Endothelial cell of umbilical vein (primary cell): ENCODE measurements at regions not wholly inside any gene's neighbourhood (a gene's known extent, or its start where the extent isn't known, plus 50 kb on each side); places are given as distances from the start of the nearest gene placed in this dataset.

ENCODE experiments used
- BruUV-seq: library from RNA; stranded (reverse); fragments of 400-500 nt; replicated peaks from 2 replicates; lab custom pipeline; 2021; lab: Mats Ljungman, UMichigan
- CTCF ChIA-PET: fragments of 300-600, 350-600 bp; sonication (Branson Sonifier 250); formaldehyde crosslinking; loops from one replicate; lab custom pipeline; 2021; ENCODE audit warnings: antibody characterized with exemption, inconsistent platforms; lab: Charles Lee
- POLR2A ChIA-PET: fragments of 300-600, 350-600 bp; sonication (Branson Sonifier 250); formaldehyde crosslinking; loops from one replicate; lab custom pipeline; 2021; ENCODE audit warnings: antibody characterized with exemption, inconsistent platforms; lab: Charles Lee
- DNase-seq: peaks from one replicate; pipeline ENCODE4 v3.0.0-alpha.2; 2011; ENCODE audit warnings: low read depth, low spot score
- FAIRE-seq: peaks from 2 replicates; lab custom pipeline; 2011; peaks lifted over from hg19 to GRCh38; lab: Jason Lieb, UNC
- H2AFZ ChIP-seq: 2 replicates; pipeline ENCODE4 v1.6.0; 2012; ENCODE audit warnings: low read depth, low read length, control low read depth, inconsistent platforms
- H3K27ac ChIP-seq: 2 replicates; pipeline ENCODE4 v1.5.1; 2011; ENCODE audit warnings: low read depth, mild to moderate bottlenecking, control low read depth, low read length, moderate library complexity; ENCODE audit not compliant: insufficient read depth
- H3K27me3 ChIP-seq, 2 experiments: 2 replicates each; pipeline versions ENCODE4 v1.6.0 to v1.6.1; 2011; ENCODE audit warnings: low read length in 2 of 2, mixed read lengths in 1 of 2; ENCODE audit not compliant: control insufficient read depth in 2 of 2, insufficient read depth in 2 of 2
- H3K36me3 ChIP-seq, 2 experiments: 2 replicates in 1 of 2; 3 replicates in 1 of 2; pipeline ENCODE4 v1.5.1; 2011; ENCODE audit warnings: low read length in 2 of 2, mild to moderate bottlenecking in 1 of 2, moderate library complexity in 1 of 2; ENCODE audit not compliant: control insufficient read depth in 2 of 2, insufficient read depth in 2 of 2; ENCODE audit errors: extremely low read depth in 1 of 2
- H3K4me1 ChIP-seq: 3 replicates; pipeline ENCODE4 v1.5.1; 2011; ENCODE audit warnings: mild to moderate bottlenecking, low read length; ENCODE audit not compliant: control insufficient read depth, insufficient read depth; ENCODE audit errors: extremely low read depth
- H3K4me2 ChIP-seq: 2 replicates; pipeline ENCODE4 v1.6.1; 2011; ENCODE audit warnings: low read length, control low read depth, mixed read lengths; ENCODE audit not compliant: insufficient read depth
- H3K4me3 ChIP-seq, 3 experiments: fragments of 200-600 bp in 1 of 3; sonication (generic), shearing (Covaris generic) in 1 of 3; replicated peaks in 1 of 3; 2 replicates each; pipeline ENCODE4 v1.5.1; 2011 to 2016; ENCODE audit warnings: control low read depth in 3 of 3, low read length in 3 of 3, mild to moderate bottlenecking in 2 of 3, inconsistent platforms in 1 of 3, low read depth in 1 of 3, moderate library complexity in 1 of 3; ENCODE audit not compliant: insufficient read depth in 1 of 3
- H3K79me2 ChIP-seq: 2 replicates; pipeline ENCODE4 v1.6.0; 2012; ENCODE audit warnings: low read length, inconsistent platforms; ENCODE audit not compliant: control insufficient read depth, insufficient read depth
- H3K9ac ChIP-seq: replicated peaks from 2 replicates; pipeline ENCODE3; 2011; ENCODE audit warnings: low read length, control low read depth; ENCODE audit not compliant: insufficient read depth; ENCODE audit errors: extremely low read depth
- H3K9me1 ChIP-seq: replicated peaks from 3 replicates; pipeline ENCODE4 v1.6.0; 2011; ENCODE audit warnings: mild to moderate bottlenecking, low read length; ENCODE audit not compliant: control insufficient read depth, insufficient read depth; ENCODE audit errors: extremely low read depth
- H3K9me3 ChIP-seq: replicated peaks from 2 replicates; pipeline ENCODE4 v1.5.1; 2012; ENCODE audit warnings: low read length, inconsistent platforms; ENCODE audit not compliant: control insufficient read depth, insufficient read depth
- H4K20me1 ChIP-seq: replicated peaks from 2 replicates; pipeline ENCODE3; 2011; ENCODE audit warnings: mild to moderate bottlenecking, low read length; ENCODE audit not compliant: control insufficient read depth, insufficient read depth; ENCODE audit errors: extremely low read depth
- EZH2 ChIP-seq: IDR thresholded peaks from 2 replicates; pipeline ENCODE4 v1.6.1; 2012; ENCODE audit warnings: borderline replicate concordance, low read depth, mild to moderate bottlenecking, moderate library complexity, low read length, inconsistent platforms; ENCODE audit not compliant: severe bottlenecking
- FOS ChIP-seq: IDR thresholded peaks from 2 replicates; pipeline ENCODE4 v1.6.1; 2011; ENCODE audit warnings: mild to moderate bottlenecking, low read length, moderate library complexity, borderline replicate concordance; ENCODE audit not compliant: insufficient read depth
- GATA2 ChIP-seq: IDR thresholded peaks from 2 replicates; pipeline ENCODE4 v1.7.0; 2011; ENCODE audit warnings: low read depth, mild to moderate bottlenecking, moderate library complexity, mixed read lengths, low read length; ENCODE audit not compliant: insufficient read length, insufficient read depth
- JUN ChIP-seq: IDR thresholded peaks from 2 replicates; pipeline ENCODE4 v1.6.1; 2011; ENCODE audit warnings: borderline replicate concordance, low read depth; ENCODE audit not compliant: insufficient read length, insufficient read depth
- MYC ChIP-seq: IDR thresholded peaks from one replicate; pipeline ENCODE4 v1.6.1; 2011; ENCODE audit warnings: mild to moderate bottlenecking, low read depth, low read length
- POLR2A ChIP-seq: IDR thresholded peaks from 2 replicates; pipeline ENCODE4 v1.6.1; 2012; ENCODE audit warnings: low read depth, mild to moderate bottlenecking, control low read depth, low read length
- POLR2AphosphoS5 ChIP-seq: IDR thresholded peaks from 2 replicates; pipeline ENCODE4 v1.6.1; 2012; ENCODE audit warnings: low read depth, mild to moderate bottlenecking, control low read depth, low read length, moderate library complexity; ENCODE audit not compliant: insufficient read depth
- dilution Hi-C: fragments of 300-500 bp; cut with MboI; formaldehyde crosslinking; loops from one replicate; pipeline ENCODE4 v1.15.0; 2019; ENCODE audit warnings: low sequenced_read_pairs; ENCODE audit not compliant: extremely low pct_ligation_motif_present
- intact Hi-C: fragments of 100-400 bp; cut with micrococcal nuclease; formaldehyde crosslinking; loops from one replicate; pipeline ENCODE4 v1.10.0; 2022
- TF ChIP-seq, protein P1 (sequence below): IDR thresholded peaks from 2 replicates; pipeline ENCODE4 v1.6.1; 2011; ENCODE audit not compliant: insufficient read depth, insufficient read length
- TF ChIP-seq, protein P2 (sequence below), 2 donors: IDR thresholded peaks; 1 replicate in 1 of 2; 2 replicates in 1 of 2; pipeline ENCODE4 v1.5.1; 2011; ENCODE audit warnings: low read length in 2 of 2, mild to moderate bottlenecking in 2 of 2, moderate library complexity in 2 of 2, control low read depth in 1 of 2, inconsistent platforms in 1 of 2, low read depth in 1 of 2; ENCODE audit not compliant: insufficient read depth in 1 of 2; ENCODE audit errors: extremely low read depth in 1 of 2

- POLR2A ChIA-PET: interaction anchor here (0.6 to 2.3 kb wide), 8 partner anchors 11 to 161 kb away, joined by 3 to 26 read pairs (median 4); a partner anchor contains a TSS
- intact Hi-C loops: loop anchor here (1.0 to 10.0 kb wide), 10 partner anchors 11 to 1530 kb away; a partner anchor contains a TSS
- H4K20me1 ChIP-seq: no peaks in the 10 kb centered on the region
These were observed 80.4 kb upstream of the BTN3A2 start for GRCh38 chr6:26284537-26285142.

More at GRCh38 chr6:26284537-26285142, 80.4 kb upstream of the BTN3A2 start:
- no peaks in the 10 kb centered on the region for H3K9me1 ChIP-seq
- dilution Hi-C loops: no loop called here
- no peaks in the 10 kb centered on the region for H3K9me3 ChIP-seq
- peak overlapping the region; percentile 80 for H3K9ac ChIP-seq
- H3K4me2 ChIP-seq: peak overlapping the region; percentile 75
- peak overlapping the region; percentile 5 to 68 (median 58) for H3K4me3 ChIP-seq
- no TSS peak for BruUV-seq
- H2AFZ ChIP-seq: peak overlapping the region; percentile 10
- TF ChIP-seq JUN: no peak
- no peak for TF ChIP-seq EZH2
- TF ChIP-seq FOS: no peak
- TF ChIP-seq POLR2AphosphoS5: no peak
- TF ChIP-seq, protein P1, sequence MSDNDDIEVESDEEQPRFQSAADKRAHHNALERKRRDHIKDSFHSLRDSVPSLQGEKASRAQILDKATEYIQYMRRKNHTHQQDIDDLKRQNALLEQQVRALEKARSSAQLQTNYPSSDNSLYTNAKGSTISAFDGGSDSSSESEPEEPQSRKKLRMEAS: no peak
- no peak for TF ChIP-seq MYC
- TF ChIP-seq POLR2A: no peak
- TF ChIP-seq, protein P2, sequence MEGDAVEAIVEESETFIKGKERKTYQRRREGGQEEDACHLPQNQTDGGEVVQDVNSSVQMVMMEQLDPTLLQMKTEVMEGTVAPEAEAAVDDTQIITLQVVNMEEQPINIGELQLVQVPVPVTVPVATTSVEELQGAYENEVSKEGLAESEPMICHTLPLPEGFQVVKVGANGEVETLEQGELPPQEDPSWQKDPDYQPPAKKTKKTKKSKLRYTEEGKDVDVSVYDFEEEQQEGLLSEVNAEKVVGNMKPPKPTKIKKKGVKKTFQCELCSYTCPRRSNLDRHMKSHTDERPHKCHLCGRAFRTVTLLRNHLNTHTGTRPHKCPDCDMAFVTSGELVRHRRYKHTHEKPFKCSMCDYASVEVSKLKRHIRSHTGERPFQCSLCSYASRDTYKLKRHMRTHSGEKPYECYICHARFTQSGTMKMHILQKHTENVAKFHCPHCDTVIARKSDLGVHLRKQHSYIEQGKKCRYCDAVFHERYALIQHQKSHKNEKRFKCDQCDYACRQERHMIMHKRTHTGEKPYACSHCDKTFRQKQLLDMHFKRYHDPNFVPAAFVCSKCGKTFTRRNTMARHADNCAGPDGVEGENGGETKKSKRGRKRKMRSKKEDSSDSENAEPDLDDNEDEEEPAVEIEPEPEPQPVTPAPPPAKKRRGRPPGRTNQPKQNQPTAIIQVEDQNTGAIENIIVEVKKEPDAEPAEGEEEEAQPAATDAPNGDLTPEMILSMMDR (IDR thresholded peaks at IDR 0.05; ENCODE audit: extremely low read depth in 1 of 2, insufficient read depth in 1 of 2, low read depth in 1 of 2, low read length in 2 of 2): no peak
- no peak for TF ChIP-seq GATA2
- peak overlapping the region; percentile 68 for H3K27ac ChIP-seq
- peak; percentile 72 for DNase-seq
- no peaks in the 10 kb centered on the region for H3K4me1 ChIP-seq
- no peak for FAIRE-seq
- no peaks in the 10 kb centered on the region for H3K36me3 ChIP-seq
- no peaks in the 10 kb centered on the region for H3K27me3 ChIP-seq
- CTCF ChIA-PET: interaction anchor here (1.0 to 3.3 kb wide), 8 partner anchors 11 to 311 kb away, joined by 4 to 23 read pairs (median 6); a partner anchor contains a TSS
- H3K79me2 ChIP-seq: no peaks in the 10 kb centered on the region
